MCF 10A (cell line): ENCODE measurements at regions not wholly inside any gene's neighbourhood (a gene's known extent, or its start where the extent isn't known, plus 50 kb on each side); places are given as distances from the start of the nearest gene placed in this dataset.
"Not testable (repeated sequence)": the region's sequence is repeated elsewhere in the genome, so short reads cannot be mapped to it uniquely, and the experiment has no call there.

Experiments
- BruUV-seq: library from RNA; stranded (reverse); fragments of 400-500 nt; replicated peaks from 2 replicates; lab custom pipeline; 2021; lab: Mats Ljungman, UMichigan
- CTCF ChIA-PET: fragments of 300-600 bp; sonication (Branson Sonifier 250); formaldehyde crosslinking; extraction: SDS; loops from one replicate; lab custom pipeline; 2021; ENCODE audit warnings: antibody characterized with exemption, inconsistent platforms; lab: Yijun Ruan, JAX
- POLR2A ChIA-PET: fragments of 300-600, 350-650 bp; sonication (Branson Sonifier 250); formaldehyde crosslinking; extraction: SDS; loops from one replicate; lab custom pipeline; 2020; ENCODE audit warnings: antibody characterized with exemption, inconsistent platforms; lab: Yijun Ruan, JAX
- DNase-seq: peaks from one replicate; pipeline ENCODE4 v3.0.0-alpha.2; 2018; ENCODE audit not compliant: unreplicated experiment
- H3K27ac Mint-ChIP-seq: one replicate; pipeline ENCODE4 v1.8.0; 2022; ENCODE audit warnings: mild to moderate bottlenecking, low read depth, mixed read lengths; ENCODE audit not compliant: unreplicated experiment
- H3K27me3 Mint-ChIP-seq: one replicate; pipeline ENCODE4 v1.8.0; 2022; ENCODE audit warnings: mixed read lengths; ENCODE audit not compliant: insufficient read depth, unreplicated experiment
- H3K36me3 Mint-ChIP-seq: one replicate; pipeline ENCODE4 v1.8.0; 2022; ENCODE audit warnings: mild to moderate bottlenecking, moderate library complexity, mixed read lengths; ENCODE audit not compliant: insufficient read depth, unreplicated experiment
- H3K4me1 Mint-ChIP-seq: one replicate; pipeline ENCODE4 v1.8.0; 2022; ENCODE audit warnings: mixed read lengths; ENCODE audit not compliant: insufficient read depth, unreplicated experiment
- H3K4me3 Mint-ChIP-seq: one replicate; pipeline ENCODE4 v1.8.0; 2022; ENCODE audit warnings: mild to moderate bottlenecking, moderate library complexity, mixed read lengths; ENCODE audit not compliant: unreplicated experiment
- H3K9me3 Mint-ChIP-seq: one replicate; pipeline ENCODE4 v1.8.0; 2022; ENCODE audit warnings: mixed read lengths; ENCODE audit not compliant: unreplicated experiment
- CTCF ChIP-seq: fragments of 200-600 bp; IDR thresholded peaks from one replicate; pipeline ENCODE4 v1.8.0; 2022; ENCODE audit warnings: antibody characterized with exemption, mild to moderate bottlenecking; ENCODE audit not compliant: unreplicated experiment
- intact Hi-C: fragments of 100-400 bp; cut with micrococcal nuclease; formaldehyde crosslinking; loops from 2 replicates; pipeline ENCODE4 v1.14.1; 2022

GRCh38 chr2:78260861-78261260 is 738.7 kb upstream of the LRRTM4 start:
- H3K4me1 Mint-ChIP-seq = no peaks in the 10 kb centered on the region
- TF ChIP-seq CTCF = no peak
- CTCF ChIA-PET = no interaction called here
- no peaks in the 10 kb centered on the region for H3K9me3 Mint-ChIP-seq
- H3K27me3 Mint-ChIP-seq = peaks cover 37% of the 10 kb centered on the region
- H3K36me3 Mint-ChIP-seq = peaks cover 4% of the 10 kb centered on the region
- no peak overlapping the region for H3K4me3 Mint-ChIP-seq
- no TSS peak for BruUV-seq
- H3K27ac Mint-ChIP-seq = no peak overlapping the region
- POLR2A ChIA-PET = no interaction called here
- intact Hi-C loops = no loop called here
- DNase-seq = no peak

- no peak overlapping the region for H3K4me3 Mint-ChIP-seq
These were observed 739.3 kb upstream of the LRRTM4 start for GRCh38 chr2:78261454-78261853.

GRCh38 chr2:78262089-78262488 is 739.9 kb upstream of the LRRTM4 start:
- CTCF ChIA-PET, BruUV-seq, H3K4me1 Mint-ChIP-seq, DNase-seq, H3K9me3 Mint-ChIP-seq, H3K36me3 Mint-ChIP-seq, H3K4me3 Mint-ChIP-seq, POLR2A ChIA-PET, H3K27ac Mint-ChIP-seq, intact Hi-C loops: not testable (repeated sequence)
- H3K27me3 Mint-ChIP-seq = peaks cover 37% of the 10 kb centered on the region

More at GRCh38 chr2:78261454-78261853, 739.3 kb upstream of the LRRTM4 start:
- no peak for TF ChIP-seq CTCF
- POLR2A ChIA-PET = no interaction called here
- intact Hi-C loops = no loop called here
- no peak for DNase-seq
- Mint-ChIP-seq H3K4me1 (no peaks in the 10 kb centered on the region), H3K27ac (no peak overlapping the region), H3K9me3 (no peaks in the 10 kb centered on the region), H3K27me3 (peaks cover 37% of the 10 kb centered on the region), H3K36me3 (peaks cover 4% of the 10 kb centered on the region)
- CTCF ChIA-PET = no interaction called here
- BruUV-seq = no TSS peak

GRCh38 chr2:78262713-78263375 is 740.7 kb upstream of the LRRTM4 start:
- no peak for DNase-seq
- POLR2A ChIA-PET = no interaction called here
- H3K4me3 Mint-ChIP-seq = no peak overlapping the region

More at GRCh38 chr2:78262713-78263375, 740.7 kb upstream of the LRRTM4 start:
- peaks cover 4% of the 10 kb centered on the region for H3K36me3 Mint-ChIP-seq
- intact Hi-C loops = no loop called here
- no peaks in the 10 kb centered on the region for H3K4me1 Mint-ChIP-seq
- H3K27ac Mint-ChIP-seq = no peak overlapping the region
- peaks cover 37% of the 10 kb centered on the region for H3K27me3 Mint-ChIP-seq
- no peak for TF ChIP-seq CTCF
- no TSS peak for BruUV-seq
- CTCF ChIA-PET = interaction anchor here (0.7 kb wide), 1 partner anchor 520 kb away, joined by 3 read pairs; no protein-coding TSS in a partner anchor
- no peaks in the 10 kb centered on the region for H3K9me3 Mint-ChIP-seq
